HCT116 (cell line): ENCODE measurements at regions not wholly inside any gene's neighbourhood (a gene's known extent, or its start where the extent isn't known, plus 50 kb on each side); places are given as distances from the start of the nearest gene placed in this dataset.

ENCODE experiments used
- ATAC-seq: fragments of 200-7000 bp; cut with Tn5 transposase; 2 replicates; pipeline ENCODE4 v1.9.1; 2020; ENCODE audit warnings: mild to moderate bottlenecking, moderate library complexity
- BruUV-seq: library from RNA; stranded (reverse); fragments of 400-500 nt; replicated peaks from 2 replicates; lab custom pipeline; 2021; lab: Mats Ljungman, UMichigan
- CTCF ChIA-PET: fragments of 300-600 bp; sonication (Branson Sonifier 250); formaldehyde crosslinking; loops from one replicate; lab custom pipeline; 2021; ENCODE audit warnings: antibody characterized with exemption; lab: Charles Lee
- POLR2A ChIA-PET: fragments of 300-600, 350-600 bp; sonication (Branson Sonifier 250); formaldehyde crosslinking; loops from one replicate; lab custom pipeline; 2021; ENCODE audit warnings: antibody characterized with exemption; lab: Charles Lee
- RAD21 ChIA-PET, 2 experiments: fragments of 300-600 bp; sonication (Branson Sonifier 250); formaldehyde crosslinking; loops; one replicate each; lab custom pipeline; 2023; ENCODE audit warnings: low total read pairs in 2 of 2; ENCODE audit not compliant: uncharacterized antibody in 2 of 2, unreplicated experiment in 2 of 2, low non-redundant PET in 1 of 2; lab: Charles Lee
- DNase-seq: peaks from one replicate; pipeline ENCODE4 v3.0.0-alpha.2; 2010; ENCODE audit warnings: low read depth, low spot score
- H2AFZ ChIP-seq: fragments of 200-600 bp; shearing (Covaris generic), sonication (generic); 2 replicates; pipeline ENCODE4 v1.6.1; 2017; ENCODE audit warnings: low read depth, mixed run types, mixed read lengths, antibody characterized with exemption, low read length; ENCODE audit not compliant: poor library complexity, severe bottlenecking
- H3K27ac ChIP-seq: 2 replicates; pipeline ENCODE4 v1.5.1; 2012; ENCODE audit warnings: low read depth, low read length
- H3K27me3 ChIP-seq: fragments of 200-600 bp; sonication (generic); 2 replicates; pipeline ENCODE4 v1.6.1; 2016; ENCODE audit warnings: mixed run types, low read length, mixed read lengths; ENCODE audit not compliant: insufficient read depth
- H3K36me3 ChIP-seq, 2 experiments: fragments of 200-500 bp in 1 of 2; fragments of 200-600 bp in 1 of 2; sonication (Bioruptor generic) in 1 of 2; sonication (generic) in 1 of 2; 2 replicates each; pipeline versions ENCODE4 v1.5.1 to v1.6.1; 2014 to 2016; ENCODE audit warnings: low read length in 2 of 2, inconsistent platforms in 1 of 2, mixed read lengths in 1 of 2, mixed run types in 1 of 2; ENCODE audit not compliant: insufficient read depth in 2 of 2, control insufficient read depth in 1 of 2
- H3K4me1 ChIP-seq, 2 experiments: fragments of 200-600 bp in 1 of 2; sonication (generic) in 1 of 2; 2 replicates each; pipeline versions ENCODE4 v1.5.1 to v1.6.1; 2012 to 2017; ENCODE audit warnings: low read length in 2 of 2, inconsistent platforms in 1 of 2, mild to moderate bottlenecking in 1 of 2, mixed read lengths in 1 of 2, mixed run types in 1 of 2, moderate library complexity in 1 of 2; ENCODE audit not compliant: insufficient read depth in 2 of 2, control insufficient read depth in 1 of 2
- H3K4me2 ChIP-seq: fragments of 200-600 bp; sonication (generic); 2 replicates; pipeline ENCODE4 v1.6.1; 2017; ENCODE audit warnings: mixed run types, low read length, mixed read lengths
- H3K4me3 ChIP-seq, 2 experiments: fragments of 200-600 bp in 1 of 2; sonication (generic) in 1 of 2; replicated peaks in 1 of 2; 2 replicates each; pipeline ENCODE4 v1.5.1; 2011 to 2016; ENCODE audit warnings: low read length in 2 of 2, control low read depth in 1 of 2, low read depth in 1 of 2, mild to moderate bottlenecking in 1 of 2, mixed read lengths in 1 of 2, mixed run types in 1 of 2
- H3K79me2 ChIP-seq: fragments of 200-600 bp; sonication (generic); 2 replicates; pipeline ENCODE4 v1.6.1; 2017; ENCODE audit warnings: mild to moderate bottlenecking, mixed run types, low read length, moderate library complexity, mixed read lengths; ENCODE audit not compliant: insufficient read depth
- H3K9ac ChIP-seq: fragments of 200-600 bp; sonication (generic); 2 replicates; pipeline ENCODE4 v1.6.1; 2016; ENCODE audit warnings: low read length, mixed read lengths
- H3K9me2 ChIP-seq: fragments of 200-600 bp; sonication (generic), shearing (Covaris generic); 2 replicates; pipeline ENCODE4 v1.6.1; 2017; ENCODE audit warnings: mixed run types, mild to moderate bottlenecking, moderate library complexity; ENCODE audit not compliant: insufficient read depth
- H3K9me3 ChIP-seq, 2 experiments: fragments of 200-500 bp in 1 of 2; fragments of 200-600 bp in 1 of 2; sonication (Bioruptor generic) in 1 of 2; sonication (generic) in 1 of 2; 2 replicates each; pipeline ENCODE4 v1.6.1; 2014 to 2017; ENCODE audit warnings: low read length in 2 of 2, mixed read lengths in 2 of 2, inconsistent platforms in 1 of 2, low read depth in 1 of 2, mild to moderate bottlenecking in 1 of 2, mixed run types in 1 of 2, moderate library complexity in 1 of 2; ENCODE audit not compliant: control insufficient read depth in 1 of 2, insufficient read depth in 1 of 2
- H4K20me1 ChIP-seq: fragments of 200-600 bp; sonication (generic), shearing (Covaris generic); 2 replicates; pipeline ENCODE4 v1.6.1; 2017; ENCODE audit warnings: mixed run types, mild to moderate bottlenecking, moderate library complexity; ENCODE audit not compliant: insufficient read depth
- ATF3 ChIP-seq: IDR thresholded peaks from 2 replicates; pipeline ENCODE4 v1.6.1; 2012
- CEBPB ChIP-seq: IDR thresholded peaks from 2 replicates; pipeline ENCODE4 v1.6.1; 2012; ENCODE audit warnings: low read depth
- ELF1 ChIP-seq: IDR thresholded peaks from 2 replicates; pipeline ENCODE4 v1.6.1; 2012; ENCODE audit warnings: low read depth, borderline replicate concordance
- EZH2 ChIP-seq: fragments of 200-600 bp; sonication (generic); IDR thresholded peaks from 2 replicates; pipeline ENCODE4 v1.6.1; 2017; ENCODE audit warnings: antibody characterized with exemption, mixed run types
- FOSL1 ChIP-seq: IDR thresholded peaks from 2 replicates; pipeline ENCODE4 v1.6.1; 2012; ENCODE audit warnings: low read depth
- JUND ChIP-seq: IDR thresholded peaks from 2 replicates; pipeline ENCODE4 v1.6.1; 2012
- MAX ChIP-seq: IDR thresholded peaks from 2 replicates; pipeline ENCODE4 v1.6.1; 2012
- POLR2AphosphoS5 ChIP-seq: IDR thresholded peaks from 2 replicates; pipeline ENCODE4 v1.6.1; 2011; ENCODE audit warnings: mild to moderate bottlenecking, low read depth, low read length, moderate library complexity
- RAD21 ChIP-seq: IDR thresholded peaks from 2 replicates; pipeline ENCODE4 v1.6.1; 2012; ENCODE audit warnings: low read depth, mild to moderate bottlenecking
- SP1 ChIP-seq: IDR thresholded peaks from 2 replicates; pipeline ENCODE4 v1.6.1; 2012; ENCODE audit warnings: low read depth
- SRF ChIP-seq: IDR thresholded peaks from 2 replicates; pipeline ENCODE4 v1.6.1; 2012; ENCODE audit warnings: low read depth
- TCF7L2 ChIP-seq: IDR thresholded peaks from 2 replicates; pipeline ENCODE4 v1.7.0; 2011; ENCODE audit warnings: borderline replicate concordance, inconsistent platforms; ENCODE audit not compliant: insufficient read depth, insufficient read length; ENCODE audit errors: extremely low read depth
- YY1 ChIP-seq: IDR thresholded peaks from 2 replicates; pipeline ENCODE4 v1.6.1; 2011; ENCODE audit warnings: low read length, low read depth, moderate library complexity, mild to moderate bottlenecking; ENCODE audit not compliant: insufficient replicate concordance; ENCODE audit errors: extremely low read depth
- ZBTB33 ChIP-seq: IDR thresholded peaks from 2 replicates; pipeline ENCODE4 v1.6.1; 2011; ENCODE audit warnings: mild to moderate bottlenecking, low read length, moderate library complexity; ENCODE audit not compliant: insufficient replicate concordance; ENCODE audit errors: extremely low read depth
- ZNF274 ChIP-seq: fragments of 200-500 bp; sonication (Bioruptor generic); IDR thresholded peaks from 2 replicates; pipeline ENCODE4 v1.6.1; 2014; ENCODE audit warnings: mild to moderate bottlenecking, low read depth, low read length, inconsistent platforms
- intact Hi-C: fragments of 100-400 bp; cut with micrococcal nuclease; formaldehyde crosslinking; loops from 2 replicates; pipeline ENCODE4 v1.10.0; 2022
- TF ChIP-seq, protein P1 (sequence below): IDR thresholded peaks from 2 replicates; pipeline ENCODE4 v1.6.1; 2012; ENCODE audit warnings: low read depth
- TF ChIP-seq, protein P2 (sequence below), 3 experiments: fragments of 200-600 bp in 1 of 3; sonication (generic) in 1 of 3; IDR thresholded peaks in 2 of 3; conservative IDR thresholded peaks in 1 of 3; 2 replicates each; pipeline ENCODE4 v1.5.1; 2012 to 2017; ENCODE audit warnings: low read depth in 2 of 3, low read length in 2 of 3, antibody characterized with exemption in 1 of 3, borderline replicate concordance in 1 of 3, control low read depth in 1 of 3, mild to moderate bottlenecking in 1 of 3, mixed read lengths in 1 of 3, mixed run types in 1 of 3, moderate library complexity in 1 of 3; ENCODE audit not compliant: insufficient read depth in 1 of 3

DNA sequence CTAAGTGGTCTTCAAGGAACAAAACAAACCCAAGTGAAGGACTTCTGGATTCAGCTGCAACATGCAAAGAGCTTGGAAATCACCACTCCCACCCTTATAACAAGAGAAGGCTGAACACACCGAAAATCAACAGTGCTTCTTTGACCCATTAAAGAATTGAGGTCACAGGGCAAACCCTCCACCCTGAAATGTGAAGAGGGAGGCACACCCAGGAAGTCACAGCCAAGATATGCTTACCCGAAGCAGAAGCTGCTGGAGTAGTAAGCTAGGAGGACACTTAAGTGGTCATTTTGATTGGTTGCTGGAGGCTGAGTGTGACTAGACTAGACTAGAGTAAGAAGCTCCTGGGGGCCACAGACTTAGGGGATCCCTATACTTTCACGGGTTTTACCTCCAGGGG, 188.2 kb upstream of the SSTR4 start:
- intact Hi-C loops: loop anchor here (10.0 kb wide), 1 partner anchor 142 kb away; no protein-coding TSS in a partner anchor
- Histone ChIP-seq H3K79me2 (no peaks in the 10 kb centered on the region), H3K9ac (no peak overlapping the region), H3K4me3 (no peak overlapping the region), H2AFZ (no peak overlapping the region), H3K27me3 (peaks cover 27% of the 10 kb centered on the region), H3K4me1 (no peaks in the 10 kb centered on the region), H4K20me1 (no peaks in the 10 kb centered on the region), H3K9me2 (no peaks in the 10 kb centered on the region), H3K4me2 (no peak overlapping the region), H3K27ac (no peak overlapping the region), H3K36me3 (no peaks in the 10 kb centered on the region), H3K9me3 (no peaks in the 10 kb centered on the region)
- BruUV-seq: no TSS peak
- RAD21 ChIA-PET: no interaction called here
- POLR2A ChIA-PET: no interaction called here
- CTCF ChIA-PET: no interaction called here
- no peak for ATAC-seq
- DNase-seq: no peak
- TF ChIP-seq SRF (no peak), ATF3 (no peak), JUND (no peak), YY1 (no peak), CEBPB (no peak), ELF1 (no peak), EZH2 (no peak), ZNF274 (no peak), MAX (no peak), FOSL1 (no peak), RAD21 (no peak), ZBTB33 (no peak), POLR2AphosphoS5 (no peak), SP1 (no peak), TCF7L2 (no peak)
- TF ChIP-seq, protein P1, sequence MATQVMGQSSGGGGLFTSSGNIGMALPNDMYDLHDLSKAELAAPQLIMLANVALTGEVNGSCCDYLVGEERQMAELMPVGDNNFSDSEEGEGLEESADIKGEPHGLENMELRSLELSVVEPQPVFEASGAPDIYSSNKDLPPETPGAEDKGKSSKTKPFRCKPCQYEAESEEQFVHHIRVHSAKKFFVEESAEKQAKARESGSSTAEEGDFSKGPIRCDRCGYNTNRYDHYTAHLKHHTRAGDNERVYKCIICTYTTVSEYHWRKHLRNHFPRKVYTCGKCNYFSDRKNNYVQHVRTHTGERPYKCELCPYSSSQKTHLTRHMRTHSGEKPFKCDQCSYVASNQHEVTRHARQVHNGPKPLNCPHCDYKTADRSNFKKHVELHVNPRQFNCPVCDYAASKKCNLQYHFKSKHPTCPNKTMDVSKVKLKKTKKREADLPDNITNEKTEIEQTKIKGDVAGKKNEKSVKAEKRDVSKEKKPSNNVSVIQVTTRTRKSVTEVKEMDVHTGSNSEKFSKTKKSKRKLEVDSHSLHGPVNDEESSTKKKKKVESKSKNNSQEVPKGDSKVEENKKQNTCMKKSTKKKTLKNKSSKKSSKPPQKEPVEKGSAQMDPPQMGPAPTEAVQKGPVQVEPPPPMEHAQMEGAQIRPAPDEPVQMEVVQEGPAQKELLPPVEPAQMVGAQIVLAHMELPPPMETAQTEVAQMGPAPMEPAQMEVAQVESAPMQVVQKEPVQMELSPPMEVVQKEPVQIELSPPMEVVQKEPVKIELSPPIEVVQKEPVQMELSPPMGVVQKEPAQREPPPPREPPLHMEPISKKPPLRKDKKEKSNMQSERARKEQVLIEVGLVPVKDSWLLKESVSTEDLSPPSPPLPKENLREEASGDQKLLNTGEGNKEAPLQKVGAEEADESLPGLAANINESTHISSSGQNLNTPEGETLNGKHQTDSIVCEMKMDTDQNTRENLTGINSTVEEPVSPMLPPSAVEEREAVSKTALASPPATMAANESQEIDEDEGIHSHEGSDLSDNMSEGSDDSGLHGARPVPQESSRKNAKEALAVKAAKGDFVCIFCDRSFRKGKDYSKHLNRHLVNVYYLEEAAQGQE: no peak
- TF ChIP-seq, protein P2, sequence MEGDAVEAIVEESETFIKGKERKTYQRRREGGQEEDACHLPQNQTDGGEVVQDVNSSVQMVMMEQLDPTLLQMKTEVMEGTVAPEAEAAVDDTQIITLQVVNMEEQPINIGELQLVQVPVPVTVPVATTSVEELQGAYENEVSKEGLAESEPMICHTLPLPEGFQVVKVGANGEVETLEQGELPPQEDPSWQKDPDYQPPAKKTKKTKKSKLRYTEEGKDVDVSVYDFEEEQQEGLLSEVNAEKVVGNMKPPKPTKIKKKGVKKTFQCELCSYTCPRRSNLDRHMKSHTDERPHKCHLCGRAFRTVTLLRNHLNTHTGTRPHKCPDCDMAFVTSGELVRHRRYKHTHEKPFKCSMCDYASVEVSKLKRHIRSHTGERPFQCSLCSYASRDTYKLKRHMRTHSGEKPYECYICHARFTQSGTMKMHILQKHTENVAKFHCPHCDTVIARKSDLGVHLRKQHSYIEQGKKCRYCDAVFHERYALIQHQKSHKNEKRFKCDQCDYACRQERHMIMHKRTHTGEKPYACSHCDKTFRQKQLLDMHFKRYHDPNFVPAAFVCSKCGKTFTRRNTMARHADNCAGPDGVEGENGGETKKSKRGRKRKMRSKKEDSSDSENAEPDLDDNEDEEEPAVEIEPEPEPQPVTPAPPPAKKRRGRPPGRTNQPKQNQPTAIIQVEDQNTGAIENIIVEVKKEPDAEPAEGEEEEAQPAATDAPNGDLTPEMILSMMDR (IDR thresholded peaks at IDR 0.05 in 2 of 3, conservative IDR thresholded peaks at IDR 0.05 in 1 of 3; ENCODE audit: borderline replicate concordance in 1 of 3, insufficient read depth in 1 of 3, low read depth in 2 of 3, low read length in 2 of 3): no peak
